GM18519 (cell line): ENCODE measurements at regions not wholly inside any gene's neighbourhood (a gene's known extent, or its start where the extent isn't known, plus 50 kb on each side); places are given as distances from the start of the nearest gene placed in this dataset.
A peak's percentile ranks its signal among the peaks of the same experiment; 100 is the strongest.
"Not testable (repeated sequence)": the region's sequence is repeated elsewhere in the genome, so short reads cannot be mapped to it uniquely, and the experiment has no call there.

Experiments
- ATAC-seq: cut with Tn5 transposase; IDR thresholded peaks from one replicate; pipeline ENCODE4 v1.9.1; 2021; ENCODE audit warnings: mild to moderate bottlenecking, moderate library complexity; ENCODE audit not compliant: unreplicated experiment, low FRiP score

DNA sequence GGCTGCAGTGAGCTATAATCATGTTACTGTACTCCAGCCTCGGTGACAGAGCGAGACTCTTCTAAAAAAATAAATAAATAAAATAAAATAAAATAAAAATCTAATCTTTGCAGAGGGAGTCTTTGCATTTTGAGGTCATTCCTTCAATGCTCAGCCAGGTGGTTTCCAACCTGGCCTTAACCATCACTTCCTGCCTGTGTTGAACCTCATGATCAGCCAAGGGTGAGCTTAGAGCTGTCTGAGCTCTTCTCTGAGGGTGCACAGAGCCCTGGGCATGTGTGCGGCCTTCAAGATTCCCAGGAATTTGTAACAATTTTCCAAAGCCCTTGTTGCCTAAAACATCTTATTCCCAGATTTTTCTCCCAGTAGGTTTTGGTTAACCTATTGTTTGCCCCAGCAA is 94.3 kb downstream of the KCNJ12 start:
- not testable (repeated sequence) for ATAC-seq

DNA sequence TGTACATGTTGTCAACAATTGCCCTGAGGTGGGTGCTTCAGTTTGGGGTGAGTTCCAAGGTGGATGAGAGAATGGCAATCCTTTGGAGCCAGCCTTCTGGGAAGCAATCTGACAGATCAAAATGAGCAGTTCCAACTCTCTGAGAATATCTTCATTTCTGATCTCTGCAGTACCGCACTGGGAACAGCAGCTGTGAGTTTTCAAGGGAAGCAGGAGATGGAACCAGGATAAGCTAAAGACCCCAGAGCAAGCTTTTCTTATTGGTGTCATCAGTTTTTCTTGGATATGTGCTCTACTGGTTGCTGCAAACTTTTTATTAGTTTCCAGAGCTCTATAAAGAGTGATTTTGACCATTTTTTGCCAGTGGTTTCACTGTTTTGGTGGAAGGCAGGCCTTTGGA is 94.7 kb downstream of the KCNJ12 start:
- no peak for ATAC-seq

DNA sequence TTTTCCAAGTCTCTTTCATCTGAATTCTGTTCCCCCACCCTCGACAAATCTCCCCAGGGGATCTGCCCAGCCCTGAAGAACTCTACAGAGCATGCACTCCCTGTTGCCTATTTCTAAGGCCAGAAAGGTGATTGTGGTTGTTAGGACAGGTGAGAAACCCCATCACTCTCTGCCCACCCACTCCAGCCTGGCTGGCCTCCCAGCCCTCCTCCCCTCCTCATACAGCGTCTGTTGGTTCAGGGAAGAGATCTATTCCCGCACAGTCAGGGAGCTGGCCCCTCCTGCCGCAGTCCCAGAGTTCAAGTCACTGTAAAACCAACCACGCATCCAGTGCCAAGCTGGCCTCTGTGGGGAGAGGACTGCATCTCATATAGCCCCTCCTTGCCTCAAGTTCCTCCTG is 98.7 kb downstream of the KCNJ12 start:
- no peak for ATAC-seq

DNA sequence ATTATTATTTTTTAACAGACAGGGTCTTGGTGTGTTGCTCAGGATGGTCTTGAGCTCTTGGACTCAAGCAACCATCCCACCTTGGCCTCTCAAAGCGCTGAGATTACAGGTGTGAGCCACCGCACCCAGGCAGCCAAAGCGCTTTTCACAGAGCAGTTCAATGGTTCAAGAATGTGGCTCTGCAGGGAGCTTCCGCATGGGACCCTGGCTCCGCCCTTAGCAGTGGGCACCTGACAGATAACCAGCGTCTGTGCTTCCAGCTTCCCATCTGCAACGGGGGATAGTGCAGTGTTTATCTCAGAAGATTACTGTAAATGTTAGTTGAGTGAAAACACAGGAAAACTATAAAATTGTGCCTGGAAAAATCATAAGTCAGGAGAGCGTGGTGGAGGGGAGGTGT is 99.4 kb downstream of the KCNJ12 start:
- no peak for ATAC-seq

DNA sequence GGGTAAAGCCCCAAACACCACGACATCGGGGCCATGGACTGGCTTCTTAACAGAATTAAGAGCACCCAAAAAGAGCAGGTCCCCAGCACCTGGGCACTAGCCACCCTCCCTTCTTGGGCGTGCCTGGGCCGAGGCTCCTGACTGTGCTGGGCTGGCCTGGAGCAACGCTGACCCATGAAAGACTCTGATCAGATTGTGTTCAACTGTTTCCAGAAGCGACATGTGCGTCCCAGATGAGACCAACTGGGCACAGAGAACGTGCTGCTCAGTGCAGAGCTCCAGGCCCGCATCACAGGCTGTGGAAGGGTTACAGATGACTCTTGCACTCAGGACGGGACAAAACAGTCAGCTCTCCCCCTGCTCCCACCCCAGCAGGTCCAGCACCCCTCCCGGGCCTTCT is 100.7 kb downstream of the KCNJ12 start:
- no peak for ATAC-seq

DNA sequence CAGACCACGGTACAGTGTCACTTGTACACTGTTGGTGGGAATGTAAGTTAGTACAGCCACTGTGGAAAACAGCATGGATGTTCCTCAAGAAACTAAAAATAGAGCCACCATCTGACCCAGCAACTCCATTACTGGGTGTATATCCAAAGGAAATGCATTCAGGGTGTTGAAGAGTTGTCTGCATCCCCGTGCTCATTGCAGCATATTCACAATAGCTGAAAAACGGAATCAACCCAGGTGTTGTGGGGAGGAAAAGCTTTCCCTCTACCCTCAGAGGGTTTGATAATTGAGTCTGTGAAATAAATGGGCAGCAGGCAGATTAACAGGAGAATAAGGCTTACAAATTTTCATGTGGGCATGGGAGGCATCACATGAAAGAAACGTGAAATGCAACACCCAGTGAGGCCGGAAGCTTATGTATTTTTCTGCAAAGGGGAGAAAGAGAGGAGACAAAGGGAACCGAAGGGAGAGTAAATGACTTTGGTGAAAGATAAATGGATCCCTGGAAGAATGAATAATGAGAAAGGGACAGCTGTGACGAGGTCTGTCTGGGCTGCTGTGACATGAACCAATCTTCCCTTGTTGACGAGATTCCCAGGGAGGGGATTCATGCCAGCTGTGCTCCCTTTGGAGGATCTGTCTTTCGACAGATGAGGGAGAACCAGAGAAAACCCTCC is 106.2 kb downstream of the KCNJ12 start:
- ATAC-seq = no peak

DNA sequence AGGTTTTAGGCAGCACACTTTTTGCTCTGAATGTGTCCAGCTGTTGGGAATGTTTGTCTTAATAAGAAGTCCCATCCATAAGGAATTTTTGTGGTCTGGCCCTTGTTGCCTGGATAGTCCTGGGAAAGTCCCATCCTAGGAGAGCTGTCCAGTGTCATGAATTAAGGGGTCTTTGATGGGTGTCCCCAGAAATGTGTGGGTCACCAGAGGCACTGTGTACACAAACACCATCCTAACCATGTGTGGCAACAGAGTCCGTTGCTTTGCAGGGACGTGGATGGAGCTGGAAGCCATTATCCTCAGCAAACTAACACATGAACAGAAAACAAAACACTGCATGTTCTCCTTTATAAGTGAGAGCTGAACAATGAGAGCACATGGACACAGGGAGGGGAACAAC is 111.9 kb downstream of the KCNJ12 start:
- not testable (repeated sequence) for ATAC-seq

DNA sequence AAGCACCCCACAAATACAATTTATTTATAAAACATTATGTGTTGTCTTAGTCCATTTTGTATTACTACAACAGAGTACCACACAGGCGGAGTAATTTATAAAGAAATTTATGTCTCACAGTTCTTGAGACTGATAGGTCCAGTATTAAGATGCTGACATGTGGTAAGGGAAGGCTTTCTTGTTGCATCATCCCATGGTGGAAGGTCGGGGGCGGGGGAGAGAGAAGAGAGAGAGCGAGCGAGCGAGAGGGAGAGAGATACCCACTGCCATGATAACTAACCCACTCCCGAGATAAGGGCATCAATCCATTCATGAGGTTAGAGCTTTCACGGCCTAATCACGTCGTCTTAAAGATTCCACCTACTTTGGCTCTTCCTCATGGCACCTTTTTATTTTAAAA is 117.8 kb downstream of the KCNJ12 start:
- ATAC-seq = no peak

DNA sequence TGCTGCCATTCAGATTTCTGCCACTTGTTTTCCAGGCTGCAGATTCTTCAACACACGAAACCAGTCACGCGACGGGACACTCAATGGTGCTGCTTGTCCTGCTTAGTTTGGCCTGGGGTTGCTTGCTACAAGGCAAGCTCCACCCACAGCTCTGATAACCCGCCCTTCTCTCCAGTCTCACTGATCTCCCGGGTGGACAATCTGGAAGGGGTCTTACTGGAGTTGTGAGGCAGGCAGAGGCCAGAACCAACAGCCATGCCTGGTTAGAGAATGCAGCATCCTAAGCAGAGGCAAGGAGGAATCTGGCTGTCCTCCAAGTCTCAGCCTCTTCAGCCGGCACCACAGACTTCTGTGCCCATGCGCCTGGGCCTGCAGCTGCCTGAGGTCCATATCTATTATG is 119.1 kb downstream of the KCNJ12 start:
- ATAC-seq = no peak

DNA sequence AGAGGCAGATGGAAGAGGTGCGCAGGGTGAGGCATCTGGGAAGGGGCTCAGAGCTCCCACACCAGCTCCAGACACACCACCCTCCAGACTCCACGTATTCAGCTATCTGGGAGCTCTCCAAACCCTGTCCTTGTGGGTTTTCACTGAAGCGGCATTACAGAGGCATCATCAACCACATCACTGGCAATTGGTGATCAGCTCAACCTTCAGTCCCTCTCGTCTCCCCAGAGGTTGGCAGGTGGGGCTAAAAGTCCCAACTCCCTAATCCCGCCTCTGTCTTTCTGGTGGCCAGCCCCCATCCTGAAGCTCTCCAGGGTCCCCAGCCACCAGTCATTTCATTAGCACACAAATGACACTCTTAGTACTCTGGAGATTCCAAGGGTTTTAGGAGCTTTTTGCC is 123.9 kb downstream of the KCNJ12 start:
- no peak for ATAC-seq

DNA sequence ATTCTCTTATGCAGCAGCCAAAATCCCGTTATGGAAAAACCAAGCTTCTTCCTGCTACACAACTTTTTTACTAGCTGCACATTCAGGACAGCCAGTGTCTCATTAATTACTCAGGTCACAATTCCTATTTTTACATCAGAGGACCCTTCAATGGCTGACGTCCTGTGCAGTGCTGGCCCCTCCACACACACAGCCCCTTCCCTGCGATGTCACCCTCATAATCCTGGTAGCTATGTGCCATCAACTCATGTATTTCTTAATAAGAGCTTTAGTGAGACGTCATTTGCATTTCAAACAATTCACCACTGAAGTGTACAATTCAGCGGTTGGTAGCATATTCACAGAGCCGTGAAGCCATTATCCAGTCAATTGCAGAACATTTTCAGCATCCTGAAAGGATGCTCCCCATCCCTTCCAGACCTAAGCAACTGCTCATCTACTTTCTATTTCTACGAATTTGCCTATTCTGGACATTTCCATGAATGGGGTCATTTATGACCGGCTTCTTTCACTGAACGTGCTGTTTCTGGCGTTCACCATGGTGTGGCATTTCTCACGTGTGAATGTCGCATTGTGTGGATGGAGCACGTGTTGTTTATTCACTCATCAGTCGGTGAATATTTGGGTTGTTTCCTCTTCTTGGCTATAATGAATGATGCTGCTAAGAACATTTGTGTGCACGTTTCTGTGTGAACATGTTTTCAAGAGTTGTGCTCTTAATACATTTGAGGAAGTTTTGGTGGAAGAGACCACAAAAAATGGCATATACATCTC is 126.0 kb downstream of the KCNJ12 start:
- not testable (repeated sequence) for ATAC-seq

DNA sequence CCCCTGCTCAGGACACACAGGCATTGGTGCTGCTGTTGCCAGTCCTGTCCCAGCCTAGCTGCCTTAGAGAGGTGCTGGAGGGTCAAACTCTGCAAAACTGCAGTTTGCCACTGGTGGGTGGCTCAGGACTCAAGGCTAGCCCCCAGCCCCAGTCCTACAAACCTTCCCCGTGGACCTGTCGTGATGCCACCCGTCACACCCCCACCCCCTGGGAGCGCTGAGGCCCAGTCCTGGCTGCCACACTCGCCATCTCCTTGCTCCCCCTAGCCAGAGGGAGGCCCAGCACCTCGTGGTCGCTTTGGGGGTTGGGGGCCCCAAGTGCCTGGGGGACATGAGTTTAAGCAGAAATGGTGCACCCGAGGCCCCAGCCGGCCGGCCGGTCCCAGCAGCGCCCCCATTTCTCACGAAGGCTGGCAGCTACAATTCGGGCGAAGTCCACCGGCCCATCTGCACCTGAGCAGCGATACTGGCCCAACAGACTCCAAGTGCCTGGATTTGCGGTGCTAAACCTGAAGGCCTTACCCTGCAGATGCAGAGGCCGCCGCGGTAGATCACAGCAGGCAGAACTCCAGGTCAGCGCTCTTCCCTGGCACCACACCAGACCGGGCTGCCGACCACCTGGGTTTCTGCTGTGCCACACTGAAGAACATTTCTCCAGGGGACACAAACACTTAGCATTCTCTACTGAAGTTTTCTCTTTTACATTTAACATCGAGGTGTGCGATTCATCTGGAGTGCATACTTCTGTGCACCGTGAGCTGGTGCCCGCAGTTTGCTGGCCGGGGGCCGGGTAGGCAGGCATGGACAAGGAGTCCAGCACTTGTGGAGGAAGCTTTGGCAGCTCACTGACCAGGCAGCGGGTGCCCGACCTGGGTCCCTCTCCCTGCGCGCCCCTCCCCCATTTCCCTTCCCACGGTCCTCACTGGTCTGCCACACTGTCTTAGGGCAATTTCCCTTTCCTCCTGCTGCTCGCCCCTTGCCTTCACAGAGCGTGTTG is 130.0 kb downstream of the KCNJ12 start:
- no peak for ATAC-seq

DNA sequence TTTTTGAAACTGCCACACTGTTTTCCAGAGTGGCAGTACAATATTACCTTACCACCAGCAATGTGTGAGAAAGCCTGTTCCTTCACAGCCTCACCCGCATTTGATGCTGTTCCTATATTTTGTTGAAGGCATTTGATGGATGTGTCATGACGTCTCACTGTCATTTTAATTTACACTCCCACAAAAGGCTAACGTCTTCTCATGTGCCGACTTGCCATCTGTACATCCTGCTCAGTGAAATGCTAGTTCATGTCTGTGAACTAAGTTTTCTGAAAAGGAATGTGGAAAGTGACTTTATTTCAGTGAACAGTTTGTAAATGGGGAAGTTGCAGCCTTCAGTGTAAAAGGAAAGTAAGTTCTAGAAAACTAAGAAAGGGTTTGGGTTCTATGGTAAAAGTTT is 131.6 kb downstream of the KCNJ12 start:
- ATAC-seq = not testable (repeated sequence)

DNA sequence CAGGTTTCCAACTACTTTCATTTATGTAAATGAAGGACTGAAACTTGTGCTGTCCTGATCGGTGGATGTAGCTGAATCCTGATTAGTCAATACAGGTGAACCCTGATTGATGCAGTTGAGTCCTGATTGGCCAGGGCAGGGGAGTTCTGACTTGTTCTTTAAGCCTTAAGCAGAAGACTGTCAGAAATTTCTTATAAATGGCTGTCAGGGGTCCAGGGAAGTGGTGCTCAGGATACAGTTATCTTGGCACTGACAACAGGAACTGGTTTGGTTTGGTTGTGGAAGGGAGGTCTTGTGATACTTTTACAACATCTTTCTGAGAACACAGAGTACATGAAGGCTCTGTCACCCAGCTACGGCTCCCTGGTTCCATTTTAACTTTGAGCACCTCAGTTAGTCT is 132.1 kb downstream of the KCNJ12 start:
- no peak for ATAC-seq

DNA sequence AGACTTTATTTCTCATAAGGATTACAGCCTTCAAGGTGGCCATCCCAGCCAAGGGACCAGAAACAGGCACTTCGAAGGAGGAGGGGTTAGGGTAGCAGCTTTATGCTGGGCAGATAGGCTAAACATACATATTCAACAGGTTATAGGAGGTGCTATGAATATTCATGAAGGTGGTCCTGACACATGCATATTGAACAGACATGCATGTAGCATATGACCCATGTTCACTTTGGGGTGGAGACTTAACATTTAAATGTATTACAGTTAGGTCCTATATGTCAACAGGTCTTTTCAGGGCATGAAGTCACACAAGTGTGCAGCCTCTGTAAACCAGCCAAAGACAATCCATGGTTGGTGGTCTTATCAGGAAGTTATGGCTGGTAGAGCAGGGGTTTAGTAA is 133.2 kb downstream of the KCNJ12 start:
- not testable (repeated sequence) for ATAC-seq

DNA sequence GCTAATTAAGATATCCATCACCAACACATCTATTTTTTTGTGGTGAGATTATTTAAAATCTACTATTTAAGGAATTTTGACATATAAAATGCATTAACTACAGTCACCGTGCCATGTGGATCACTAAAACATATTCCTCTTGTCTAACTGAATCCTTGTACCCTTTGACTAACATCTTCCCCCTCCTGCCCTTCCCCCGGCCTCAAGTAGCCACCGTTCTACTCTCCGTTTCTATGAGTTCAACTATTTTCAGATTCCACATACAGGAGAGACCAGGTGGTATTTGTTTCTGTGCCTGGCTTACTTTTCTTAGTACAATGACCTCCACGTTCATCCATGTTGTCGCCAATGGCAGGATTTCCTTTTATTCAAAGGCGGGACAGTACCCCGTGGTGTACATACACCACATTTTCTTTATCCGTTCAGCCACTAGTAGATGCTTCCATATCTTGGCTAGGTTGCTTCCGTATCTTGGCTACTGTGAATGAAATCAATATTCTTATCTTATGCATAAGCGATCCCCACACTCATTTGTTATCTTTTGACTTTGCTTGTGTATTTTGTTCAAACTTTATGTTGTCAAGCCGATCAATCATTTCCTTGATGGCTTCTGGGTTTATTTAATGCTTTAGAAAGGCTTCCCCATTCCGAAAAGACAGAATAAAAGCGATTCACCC is 134.7 kb downstream of the KCNJ12 start:
- no peak for ATAC-seq

DNA sequence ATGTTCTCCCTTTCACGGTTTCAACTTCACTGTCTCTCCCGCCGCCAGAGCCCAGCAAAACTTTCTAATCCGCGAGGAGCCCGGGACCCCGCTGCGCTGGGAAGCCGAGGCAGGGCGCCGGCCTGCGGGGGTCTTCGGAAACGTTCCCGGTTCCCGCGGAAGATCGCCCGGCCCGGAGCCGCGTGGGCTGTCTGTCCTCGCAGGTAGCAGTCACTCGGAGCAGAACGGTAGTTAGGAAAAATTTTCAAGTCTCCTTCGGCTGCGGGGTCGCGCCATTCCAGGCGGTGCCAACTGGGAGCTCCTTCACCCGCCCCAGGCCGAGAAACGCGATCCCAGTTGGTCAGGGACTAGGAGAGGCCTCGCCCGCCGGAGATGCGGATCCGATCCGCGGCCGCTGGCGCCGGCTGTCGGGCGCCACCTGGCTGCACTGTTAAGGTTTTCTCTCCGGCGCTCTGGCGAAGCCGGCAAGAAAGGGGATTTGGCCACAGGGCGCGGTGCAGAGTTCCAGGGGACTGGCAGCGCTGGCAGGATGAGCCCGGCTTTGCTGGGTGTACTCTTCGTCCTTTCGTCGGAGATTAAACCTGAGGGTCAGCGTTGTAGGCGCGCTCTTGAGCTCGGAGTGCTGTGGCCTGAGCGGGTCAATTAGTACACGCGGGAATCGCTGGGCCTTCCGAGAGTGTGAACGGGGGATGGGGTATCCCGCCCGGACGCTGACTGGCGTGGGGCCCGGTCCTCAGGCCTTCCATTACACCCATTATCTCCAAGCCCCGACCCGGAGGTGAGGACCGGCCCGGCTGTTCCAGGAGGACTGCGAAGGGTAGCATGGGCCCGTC is 135.4 kb downstream of the KCNJ12 start:
- no peak for ATAC-seq

DNA sequence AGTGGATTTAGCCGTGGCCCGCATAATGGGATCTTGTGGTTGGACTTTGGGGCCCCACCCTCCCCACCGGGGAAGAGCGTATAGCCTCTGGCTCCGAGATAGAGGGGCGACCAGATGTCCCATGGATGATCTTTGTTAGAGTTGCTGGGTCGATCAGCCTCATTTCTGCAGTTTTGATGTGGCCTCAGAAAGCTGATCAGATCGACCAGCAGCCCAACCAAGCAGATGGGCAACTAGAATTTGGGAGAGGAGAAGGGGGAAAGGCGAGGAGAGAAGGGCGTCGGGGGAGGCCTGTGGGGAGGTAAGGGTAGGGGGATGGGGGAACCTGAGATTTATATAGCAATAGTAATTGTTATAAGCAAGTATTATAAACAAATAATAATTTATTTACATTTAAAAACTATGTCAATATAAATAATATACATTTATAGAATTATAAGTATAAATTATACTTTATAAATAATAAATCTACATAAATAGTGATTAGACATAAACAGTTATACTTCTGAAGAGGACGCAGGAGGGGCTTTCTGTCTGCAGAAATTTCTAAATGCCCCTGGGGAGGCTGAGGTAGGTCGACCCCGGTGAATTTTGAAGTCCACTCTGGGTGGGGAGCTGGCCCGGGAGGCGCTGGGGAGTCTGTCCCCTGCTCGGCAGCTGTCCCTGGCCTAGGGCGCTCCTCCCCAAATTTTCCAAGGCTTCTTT is 136.3 kb downstream of the KCNJ12 start:
- no peak for ATAC-seq

DNA sequence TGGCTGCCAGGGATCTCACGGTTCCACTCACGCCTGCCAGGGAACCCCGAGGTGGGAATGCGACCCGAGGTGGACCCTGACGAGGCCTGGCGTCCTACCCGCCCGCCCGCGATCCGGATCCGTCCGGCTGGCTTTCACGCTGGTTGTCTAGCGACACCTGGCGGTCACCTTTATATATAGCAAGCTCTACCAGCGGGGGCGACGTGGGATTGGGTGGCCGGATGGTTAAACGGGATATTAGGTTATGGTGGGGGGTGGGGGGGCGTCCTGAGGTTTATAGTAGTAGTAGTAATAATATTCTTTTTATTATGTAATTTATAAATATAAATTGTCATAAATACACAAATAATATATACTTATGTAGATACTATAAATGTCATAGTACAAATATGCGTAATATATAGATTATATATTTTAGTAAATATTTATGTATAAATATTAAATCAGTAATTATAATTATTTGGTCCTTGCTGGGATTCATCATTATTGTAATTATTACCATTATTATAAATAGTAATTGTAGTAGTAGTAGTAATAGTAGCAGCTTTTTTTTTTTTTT is 136.9 kb downstream of the KCNJ12 start:
- ATAC-seq = peak; percentile 48
